Forelimb muscle (tissue), 1 donor: ENCODE measurements at regions not wholly inside any gene's neighbourhood (a gene's known extent, or its start where the extent isn't known, plus 50 kb on each side); places are given as distances from the start of the nearest gene placed in this dataset.

Experiments used
- DNase-seq: peaks from one replicate; pipeline ENCODE4 v3.0.0-alpha.2; 2013; ENCODE audit warnings: low read depth

- DNase-seq = no peak
Measured at GRCh38 chr20:11281768-11282167, 608.0 kb upstream of the JAG1 start.

DNA sequence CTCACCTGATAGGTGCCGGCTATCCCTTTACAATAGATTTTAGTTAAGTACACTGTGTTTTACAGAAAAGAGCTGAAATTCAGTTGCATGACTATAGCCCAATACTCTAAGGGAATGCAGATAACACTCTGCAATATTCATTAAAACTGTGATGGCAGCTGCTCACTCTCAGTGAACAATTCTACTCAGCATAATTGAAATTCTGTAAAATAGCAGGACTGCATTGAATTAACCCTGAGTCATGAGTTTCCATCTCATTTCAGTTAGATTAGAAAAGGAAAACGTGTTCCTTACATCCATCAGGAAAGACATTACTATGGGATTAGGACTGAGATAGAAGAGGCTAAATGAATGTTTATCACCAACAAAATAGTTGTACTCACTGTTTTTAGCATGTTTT lies 613.3 kb upstream of the JAG1 start:
- no peak for DNase-seq

DNA sequence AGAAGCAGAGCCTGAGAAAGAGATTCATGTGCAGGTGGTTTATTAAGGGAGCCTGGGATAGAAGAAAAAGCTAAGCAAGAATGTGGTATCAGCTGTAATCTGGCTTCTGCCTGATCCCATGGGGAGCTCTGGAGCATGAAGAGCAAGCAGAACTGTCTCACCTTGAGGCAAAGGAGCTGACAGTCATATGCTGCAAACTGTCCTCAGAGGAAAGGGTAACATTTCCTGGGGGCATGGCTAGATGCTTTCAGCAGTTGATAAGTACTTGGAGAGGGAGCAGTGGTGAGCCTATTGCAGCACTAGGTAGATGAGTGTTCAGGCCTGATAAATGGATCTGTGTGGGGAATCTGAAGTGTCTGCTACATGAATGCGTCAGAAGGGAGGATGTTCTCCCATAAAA lies 621.5 kb upstream of the BTBD3 start:
- DNase-seq = no peak

GRCh38 chr20:11296951-11297350 lies 620.7 kb upstream of the BTBD3 start:
- no peak for DNase-seq

DNA sequence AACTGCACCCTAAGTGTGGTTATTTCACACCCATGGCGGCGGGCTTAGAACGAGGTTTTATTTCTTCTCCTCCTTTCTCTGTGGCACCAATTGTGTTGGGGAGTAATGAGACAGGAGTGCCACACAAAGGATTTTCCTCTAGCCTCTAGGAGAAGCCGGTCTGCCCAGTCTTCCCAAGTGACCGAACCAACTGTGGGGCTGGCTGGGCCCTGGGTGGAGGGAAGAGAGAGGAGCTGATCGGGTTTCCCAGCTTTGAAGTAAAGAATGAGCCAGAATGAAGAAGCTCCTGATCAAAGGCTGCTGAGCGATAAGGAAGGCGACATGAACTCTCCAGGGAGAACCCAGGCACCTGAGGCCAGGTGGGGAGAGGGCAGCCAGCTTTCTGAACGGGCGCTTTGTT lies 616.0 kb upstream of the BTBD3 start:
- no peak for DNase-seq

DNA sequence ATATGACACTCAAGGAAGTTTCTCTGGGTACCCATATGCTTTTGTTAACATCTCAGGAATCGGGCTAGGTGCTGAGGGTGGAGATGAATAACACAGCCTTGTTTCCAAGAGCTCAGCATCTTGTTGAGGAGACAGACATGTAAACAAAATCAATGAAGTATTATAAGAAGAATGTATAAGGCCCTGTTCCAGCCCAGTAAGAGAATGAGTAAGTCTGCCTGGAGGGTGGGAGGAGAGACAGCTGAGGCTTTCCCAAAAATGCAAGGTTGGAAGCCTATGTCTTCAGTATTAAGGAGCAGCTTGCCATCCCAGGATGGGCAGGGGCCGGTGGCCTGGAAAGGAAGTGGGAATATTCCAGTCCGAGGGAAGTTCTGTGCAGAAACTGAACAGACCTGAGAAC lies 615.3 kb upstream of the BTBD3 start:
- no peak for DNase-seq

DNA sequence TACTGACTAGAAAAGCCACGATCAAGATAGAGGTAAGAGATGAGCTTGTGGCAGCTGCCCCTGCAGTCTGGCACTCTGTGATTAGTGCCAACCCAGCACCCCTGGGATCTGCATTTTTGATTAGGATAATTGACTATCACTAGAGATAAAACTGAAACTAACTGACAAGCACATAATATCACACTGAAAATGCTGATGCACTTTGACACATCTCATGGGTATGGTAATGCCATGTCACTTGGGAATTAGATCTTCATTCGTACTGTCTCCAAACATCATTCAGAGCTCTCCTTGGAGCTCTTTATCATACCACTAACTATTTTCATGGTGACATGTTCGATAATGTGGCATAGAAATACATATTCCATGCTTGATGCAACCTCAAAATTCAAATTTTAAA lies 612.9 kb upstream of the BTBD3 start:
- DNase-seq = no peak

GRCh38 chr20:11305406-11305805 lies 612.3 kb upstream of the BTBD3 start:
- no peak for DNase-seq

DNA sequence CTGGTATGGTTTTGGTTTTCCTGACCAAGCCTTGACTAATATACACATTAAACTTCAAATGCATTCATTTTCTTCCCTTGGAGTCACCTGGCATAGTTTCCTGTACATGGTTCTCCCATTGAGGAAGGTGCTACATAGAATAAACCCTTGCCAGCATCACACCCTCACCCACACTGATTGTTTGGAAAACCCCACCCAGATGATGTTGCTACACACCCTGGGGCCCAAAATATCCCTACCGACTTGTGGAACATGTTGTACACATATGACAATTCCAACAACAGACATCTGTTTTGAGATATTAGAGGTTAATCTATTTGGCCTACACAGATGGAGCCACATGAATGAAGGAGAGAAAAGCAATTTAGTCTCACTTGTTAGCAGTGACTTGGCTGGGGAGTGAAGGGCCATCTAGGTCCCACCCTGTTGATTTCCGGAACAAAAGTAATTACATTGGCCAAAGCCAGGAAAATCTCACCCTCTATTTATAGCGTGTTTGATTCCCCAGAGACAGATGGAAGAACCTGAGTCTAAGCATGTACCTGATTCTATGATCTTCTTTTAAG lies 606.0 kb upstream of the BTBD3 start:
- no peak for DNase-seq

DNA sequence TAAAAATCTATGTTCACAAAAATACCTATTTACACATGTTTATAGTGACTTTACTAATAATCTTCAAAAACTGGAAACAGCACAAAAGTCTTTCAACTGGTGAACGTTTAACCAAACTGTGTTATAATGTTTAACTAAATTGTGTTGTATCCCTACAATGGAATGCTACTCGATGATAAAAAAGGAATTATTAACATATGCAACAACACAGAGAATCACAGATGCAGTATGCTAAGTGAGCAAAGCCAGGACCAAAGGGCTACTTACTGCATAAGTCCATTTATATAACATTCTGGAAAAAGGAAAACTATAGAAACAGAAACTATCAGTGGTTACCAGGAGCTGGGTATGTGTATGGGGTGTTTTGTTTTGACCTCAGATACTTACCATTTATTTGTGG lies 602.2 kb upstream of the BTBD3 start:
- no peak for DNase-seq

- no peak for DNase-seq
Measured at GRCh38 chr20:11316244-11316643, 601.4 kb upstream of the BTBD3 start.

- DNase-seq = no peak
Measured at GRCh38 chr20:11320033-11320432, 597.7 kb upstream of the BTBD3 start.

DNA sequence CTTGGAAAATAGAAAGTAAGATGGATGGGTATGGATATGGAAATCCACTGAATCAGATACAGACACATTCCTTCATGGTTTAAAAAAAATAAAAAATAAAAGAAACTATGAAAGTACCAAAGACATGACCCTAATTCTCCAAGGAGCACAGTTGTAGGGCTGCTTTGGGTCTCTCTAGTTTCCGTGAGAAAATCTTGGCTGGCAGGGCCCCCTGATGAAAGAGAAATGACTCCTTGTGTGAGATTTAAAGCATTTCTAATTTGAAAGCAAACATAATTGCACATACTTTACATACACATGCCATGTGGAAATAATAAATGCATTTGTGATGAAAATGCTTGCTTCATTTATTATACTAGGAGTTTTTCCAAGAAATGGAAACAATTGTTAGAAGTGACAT lies 593.9 kb upstream of the BTBD3 start:
- no peak for DNase-seq

- DNase-seq = no peak
Measured at GRCh38 chr20:11324990-11325389, 592.7 kb upstream of the BTBD3 start.

GRCh38 chr20:11328839-11329238 lies 588.9 kb upstream of the BTBD3 start:
- DNase-seq = no peak

- DNase-seq = no peak
Measured at GRCh38 chr20:11329271-11329670, 588.4 kb upstream of the BTBD3 start.

GRCh38 chr20:11331096-11331495 lies 586.6 kb upstream of the BTBD3 start:
- no peak for DNase-seq

DNA sequence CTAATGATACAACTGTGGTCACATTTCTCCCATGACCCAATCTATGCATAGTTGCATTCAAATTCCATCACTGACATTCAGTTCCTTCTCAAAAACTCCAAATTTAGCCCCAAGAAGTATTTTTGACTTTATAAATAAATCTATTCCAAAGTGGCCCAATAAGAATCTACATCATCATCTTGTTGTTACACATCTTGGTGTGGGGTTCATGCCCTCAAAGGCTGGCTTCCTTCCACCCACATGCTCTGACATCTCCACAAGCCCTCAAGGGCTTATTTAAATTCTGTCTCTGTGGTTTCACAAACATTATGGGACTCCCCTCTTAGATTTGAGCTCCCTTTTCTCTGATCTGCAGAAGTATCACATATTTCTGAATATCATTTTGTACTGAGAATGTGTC lies 585.3 kb upstream of the BTBD3 start:
- no peak for DNase-seq

GRCh38 chr20:11333634-11334033 lies 584.1 kb upstream of the BTBD3 start:
- DNase-seq = no peak

GRCh38 chr20:11337361-11338130 lies 580.1 kb upstream of the BTBD3 start:
- DNase-seq = no peak

- no peak for DNase-seq
Measured at GRCh38 chr20:11338496-11339306, 579.0 kb upstream of the BTBD3 start.

DNA sequence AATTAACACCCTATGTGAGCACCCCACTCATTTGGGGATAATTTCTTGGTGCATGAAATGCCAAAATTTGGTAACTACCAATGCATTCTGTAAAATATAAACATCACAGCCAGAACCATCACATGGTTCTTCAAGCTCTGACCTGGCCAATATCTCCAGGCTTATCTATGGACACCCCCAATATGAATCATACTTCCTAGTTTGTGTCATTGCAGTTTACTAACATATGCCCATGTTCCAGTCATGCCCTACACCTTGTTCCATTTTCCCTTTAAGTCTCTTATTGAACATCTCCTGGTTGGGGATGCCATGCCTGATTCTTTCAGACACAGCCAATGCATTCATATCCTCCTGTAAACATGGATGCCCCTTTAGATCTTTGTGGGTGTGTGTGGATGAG lies 572.8 kb upstream of the BTBD3 start:
- DNase-seq = no peak

- DNase-seq = no peak
Measured at GRCh38 chr20:11347738-11348137, 570.0 kb upstream of the BTBD3 start.
